Hippocampal formation (tissue), 2 donors: ENCODE measurements at regions not wholly inside any gene's neighbourhood (a gene's known extent, or its start where the extent isn't known, plus 50 kb on each side); places are given as distances from the start of the nearest gene placed in this dataset.

Experiments used
- DNase-seq, 2 donors: peaks; one replicate each; lab custom pipeline; 2025; lab: John Stamatoyannopoulos, UW

DNA sequence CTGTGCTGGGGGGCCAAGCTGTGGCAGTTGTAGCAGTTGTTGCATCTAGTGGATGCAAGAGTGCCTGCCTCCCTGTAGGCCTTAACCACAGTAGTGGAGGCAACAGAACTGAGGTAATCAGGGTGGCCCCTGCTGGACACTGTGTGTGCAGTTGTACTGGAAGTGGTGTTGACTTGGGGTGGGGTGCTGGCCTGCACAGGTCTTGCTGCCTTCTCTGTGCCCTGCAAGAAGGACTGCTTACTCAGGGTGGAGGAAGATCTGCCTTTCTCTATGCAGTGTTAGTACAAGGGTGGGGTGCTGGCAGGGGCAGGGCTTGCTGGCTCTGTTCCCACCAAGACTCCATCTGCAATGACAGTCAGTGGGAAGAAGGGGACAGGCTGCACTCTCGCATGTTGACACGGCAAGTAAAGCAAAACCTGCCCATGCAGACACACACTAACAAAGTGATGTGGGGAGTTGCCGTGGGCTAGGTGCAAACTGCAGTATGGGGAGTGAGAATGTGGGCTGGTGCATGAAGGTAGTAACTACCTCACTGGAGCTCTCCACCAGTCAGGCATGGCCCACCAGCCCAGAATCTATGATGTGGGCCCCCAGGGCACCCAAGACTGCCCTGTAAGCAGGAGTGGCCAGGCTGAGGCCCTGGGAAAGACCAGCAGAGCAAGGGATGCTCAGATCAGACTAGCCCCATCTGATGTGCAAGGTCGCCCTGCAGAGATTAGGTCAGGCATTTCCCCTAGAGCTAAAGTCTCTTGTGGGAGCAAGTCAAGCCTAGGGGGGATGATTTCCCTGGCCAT lies 594.9 kb downstream of the TECRL start:
- no peak for DNase-seq

DNA sequence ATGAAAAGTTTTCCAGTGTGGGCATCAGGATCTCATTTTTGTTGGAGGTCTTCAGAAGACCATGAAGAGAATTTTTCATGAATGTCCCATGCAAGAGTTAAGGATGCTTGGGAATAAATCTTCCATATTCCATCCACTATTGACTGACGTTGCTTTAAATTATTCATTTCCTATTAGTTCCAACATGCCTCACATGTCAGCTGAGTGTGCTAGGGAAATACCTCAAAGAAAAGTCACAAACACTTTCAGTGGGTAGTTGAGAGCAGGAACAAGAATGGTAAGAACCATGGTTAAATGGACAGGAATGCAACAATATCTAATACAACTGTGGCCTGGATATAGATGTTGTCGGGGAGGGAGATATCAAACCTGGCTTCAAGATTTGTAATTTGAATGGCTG lies 610.1 kb downstream of the TECRL start:
- DNase-seq: no peak

DNA sequence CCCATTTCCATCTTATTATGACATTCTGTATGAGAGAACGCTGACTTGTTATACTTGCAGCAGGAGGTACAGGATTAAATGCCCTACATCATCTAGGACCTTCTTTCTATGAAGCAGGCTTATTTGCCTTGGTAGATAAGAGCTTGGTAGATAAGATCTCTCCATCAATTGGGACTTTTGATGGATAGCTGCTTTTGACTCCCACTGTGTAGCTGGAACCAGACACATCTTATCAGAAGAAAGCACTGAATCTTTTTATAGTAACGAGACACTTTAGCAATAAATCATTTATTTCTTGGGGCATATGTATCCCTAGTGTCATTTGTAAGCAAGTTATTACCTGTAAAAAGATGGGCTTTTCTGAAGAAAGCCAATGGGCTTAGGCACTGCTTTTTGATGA lies 613.9 kb downstream of the TECRL start:
- DNase-seq: no peak

DNA sequence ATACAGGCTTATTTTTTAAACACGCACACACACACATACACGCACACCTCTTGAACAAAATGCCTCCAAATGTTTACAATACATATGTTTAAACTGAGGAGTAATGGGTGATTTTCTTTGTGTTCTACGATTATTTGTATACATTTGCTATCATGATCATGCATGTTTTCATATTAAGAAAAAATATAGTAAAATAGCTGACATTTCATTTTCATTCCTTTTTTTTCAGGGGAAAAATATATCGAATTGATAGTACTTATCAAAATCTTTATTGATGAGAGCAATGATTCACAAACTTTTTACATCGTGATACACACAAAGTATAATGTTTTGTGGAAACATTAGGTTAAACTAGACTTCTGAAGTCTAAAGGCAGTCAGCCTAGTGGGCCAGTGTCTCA lies 618.9 kb downstream of the TECRL start:
- DNase-seq: no peak

DNA sequence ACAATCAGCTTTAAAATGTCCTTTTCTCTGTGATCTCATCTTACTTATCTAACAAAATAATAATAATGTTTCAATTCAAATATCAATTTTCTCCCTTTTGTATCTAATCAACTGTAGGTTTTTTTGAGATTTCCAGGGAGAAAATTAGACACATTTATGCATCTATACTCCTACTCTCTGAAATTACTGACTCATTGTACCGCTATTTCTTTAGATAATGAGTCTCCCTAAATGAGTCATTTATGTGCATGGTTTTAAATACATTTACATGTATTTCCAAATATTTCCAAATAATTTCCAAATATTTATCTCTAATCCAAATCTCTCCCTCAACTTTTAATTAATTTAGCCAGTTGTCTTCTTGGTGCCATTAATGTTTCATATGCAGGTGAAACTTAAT lies 621.0 kb downstream of the TECRL start:
- no peak for DNase-seq

DNA sequence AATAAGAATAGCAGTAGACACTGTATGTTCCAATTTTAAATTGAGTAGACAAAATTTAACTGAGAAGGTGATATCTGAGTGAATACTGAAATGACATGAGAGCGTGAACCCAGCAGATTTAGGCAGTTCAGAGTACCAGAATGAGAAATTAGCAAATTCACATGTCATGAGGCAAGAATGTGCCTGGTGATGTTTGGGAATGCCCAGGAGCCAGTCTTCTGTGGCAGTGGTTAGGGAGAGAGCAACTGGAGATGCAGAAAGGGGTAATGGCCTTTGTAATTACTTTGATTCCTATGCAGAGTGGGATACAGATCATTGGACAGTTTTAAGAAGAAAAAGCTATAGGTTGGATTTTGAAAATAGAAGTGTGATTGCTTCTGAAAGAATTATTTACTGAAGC lies 621.9 kb downstream of the TECRL start:
- no peak for DNase-seq

DNA sequence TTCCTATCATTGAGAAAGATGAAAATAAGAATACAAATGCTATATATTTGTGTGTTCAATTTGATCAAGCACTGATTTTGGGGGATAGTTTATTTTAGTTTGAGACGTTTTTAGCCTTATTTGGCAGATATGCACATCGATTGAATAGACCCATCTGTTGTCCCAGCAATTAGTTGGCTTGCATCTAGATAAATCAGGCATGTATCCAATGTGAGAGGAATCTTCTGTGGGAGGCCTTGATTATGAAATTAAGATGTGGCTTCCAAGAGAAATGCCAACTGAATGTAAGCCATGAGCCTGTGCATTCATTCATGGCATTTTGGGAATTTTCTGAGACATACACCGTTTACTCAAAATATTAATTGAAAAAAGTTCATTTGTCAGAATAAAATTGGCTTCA lies 623.1 kb downstream of the TECRL start:
- peak in 1 of 2 donors; percentile 13 for DNase-seq

DNA sequence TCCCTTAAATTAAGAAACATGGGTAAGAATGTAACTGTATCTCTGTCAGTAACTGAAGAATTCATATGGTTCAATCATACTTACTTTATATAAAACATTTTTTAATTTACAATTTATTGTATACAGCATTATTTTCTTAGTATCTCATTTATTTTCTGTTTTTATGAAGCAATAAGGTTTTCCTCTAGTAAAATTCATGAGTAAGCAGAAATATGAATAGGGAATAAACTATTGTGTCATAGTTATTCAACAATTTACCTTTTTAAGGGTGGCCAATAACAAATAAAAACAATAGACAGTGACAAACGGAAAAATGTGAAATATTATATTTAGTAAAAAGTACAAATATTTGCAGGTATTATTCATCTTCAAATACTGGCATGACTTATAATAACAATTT lies 624.4 kb downstream of the TECRL start:
- no peak for DNase-seq

DNA sequence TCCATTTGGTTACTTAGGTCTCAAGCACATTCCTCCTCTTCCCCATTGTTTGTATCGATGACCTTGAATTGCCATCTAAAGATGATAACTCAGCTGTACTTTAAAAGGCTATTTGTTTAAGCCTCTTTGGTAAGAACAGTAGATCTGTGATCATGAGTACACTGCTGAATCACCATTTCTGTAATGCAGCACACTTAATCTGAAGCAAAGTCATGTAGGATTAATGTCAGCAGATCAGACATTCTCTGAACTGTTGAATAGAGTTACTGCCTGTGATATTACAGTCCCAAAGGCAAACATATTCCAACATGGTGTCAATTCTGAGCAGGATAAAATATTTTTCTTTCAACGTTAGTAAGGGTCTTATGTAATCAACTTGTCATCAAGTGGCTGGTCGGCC lies 631.6 kb downstream of the TECRL start:
- DNase-seq: no peak

DNA sequence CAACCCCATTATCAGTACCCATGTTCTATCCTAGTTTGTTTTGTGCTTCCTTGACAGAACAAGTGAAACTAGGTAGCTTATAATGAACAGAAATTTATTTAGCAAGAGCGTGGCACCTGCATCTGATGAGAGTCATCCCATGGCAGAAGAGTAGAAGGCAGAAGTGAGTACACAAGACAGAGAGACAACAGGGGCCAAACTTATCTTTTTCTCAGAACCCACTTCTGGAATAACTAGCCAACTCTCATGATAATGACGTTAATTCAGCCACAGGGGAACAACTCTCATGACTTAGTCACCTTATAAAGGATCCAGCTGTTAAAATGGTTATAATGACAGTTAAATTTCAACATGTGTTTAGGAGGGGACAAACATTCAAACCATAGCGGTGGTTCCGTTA lies 644.9 kb downstream of the TECRL start:
- DNase-seq: no peak

DNA sequence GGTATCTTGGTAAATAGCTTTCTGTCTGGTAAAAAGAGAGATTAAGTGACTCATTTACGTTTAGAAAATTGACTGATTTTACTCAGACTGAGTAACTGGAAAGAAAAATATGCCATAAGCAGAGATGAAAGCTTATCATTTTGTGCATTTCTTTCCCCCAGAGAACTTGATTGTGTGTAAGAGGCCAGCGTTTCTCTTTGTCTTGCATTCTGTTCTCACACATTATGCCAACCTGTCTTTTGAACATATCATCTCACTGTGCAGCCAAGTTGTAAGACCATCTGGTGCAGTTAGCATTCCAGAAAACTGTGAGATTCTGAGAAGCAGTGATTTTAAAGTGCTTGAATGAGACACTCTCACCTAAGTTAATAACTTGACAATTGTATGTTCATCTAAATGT lies 651.3 kb downstream of the TECRL start:
- no peak for DNase-seq

DNA sequence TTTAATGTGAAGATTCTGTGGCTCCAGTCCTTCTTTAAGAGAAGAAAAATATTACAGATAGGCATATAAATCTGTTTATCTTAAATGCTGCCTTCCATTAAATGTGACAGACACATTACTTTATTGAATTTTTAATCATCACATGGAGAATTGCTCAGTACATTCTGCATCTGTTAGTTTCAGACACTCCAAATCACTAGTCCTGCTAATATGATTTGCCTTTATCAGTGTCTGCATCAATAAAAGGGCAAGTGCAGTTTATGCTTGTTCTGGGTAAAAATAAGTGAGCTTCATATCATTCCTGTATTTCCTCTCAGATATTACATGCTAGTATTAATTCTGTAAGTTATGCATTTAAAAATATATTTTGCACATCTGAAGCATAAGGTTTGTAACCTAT lies 666.4 kb downstream of the TECRL start:
- DNase-seq: no peak

DNA sequence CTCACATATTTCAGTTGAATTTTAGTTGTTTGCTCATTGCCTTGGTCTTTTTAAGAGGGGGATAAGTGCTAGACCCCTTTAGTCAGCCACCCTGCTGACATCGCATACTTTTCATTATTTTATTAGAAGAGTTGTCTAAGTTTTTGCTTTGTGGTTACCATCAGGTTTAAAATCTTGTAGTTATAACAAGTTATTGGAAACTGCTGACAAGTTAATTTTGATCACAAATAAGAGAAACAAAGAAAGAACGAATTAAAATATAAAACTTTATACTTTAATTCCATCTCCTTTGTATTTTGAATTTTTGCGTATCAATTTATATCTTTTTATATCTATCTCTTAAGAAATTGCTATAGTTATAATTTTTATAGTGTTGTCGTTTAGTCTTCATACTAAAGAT lies 679.7 kb downstream of the TECRL start:
- no peak for DNase-seq

DNA sequence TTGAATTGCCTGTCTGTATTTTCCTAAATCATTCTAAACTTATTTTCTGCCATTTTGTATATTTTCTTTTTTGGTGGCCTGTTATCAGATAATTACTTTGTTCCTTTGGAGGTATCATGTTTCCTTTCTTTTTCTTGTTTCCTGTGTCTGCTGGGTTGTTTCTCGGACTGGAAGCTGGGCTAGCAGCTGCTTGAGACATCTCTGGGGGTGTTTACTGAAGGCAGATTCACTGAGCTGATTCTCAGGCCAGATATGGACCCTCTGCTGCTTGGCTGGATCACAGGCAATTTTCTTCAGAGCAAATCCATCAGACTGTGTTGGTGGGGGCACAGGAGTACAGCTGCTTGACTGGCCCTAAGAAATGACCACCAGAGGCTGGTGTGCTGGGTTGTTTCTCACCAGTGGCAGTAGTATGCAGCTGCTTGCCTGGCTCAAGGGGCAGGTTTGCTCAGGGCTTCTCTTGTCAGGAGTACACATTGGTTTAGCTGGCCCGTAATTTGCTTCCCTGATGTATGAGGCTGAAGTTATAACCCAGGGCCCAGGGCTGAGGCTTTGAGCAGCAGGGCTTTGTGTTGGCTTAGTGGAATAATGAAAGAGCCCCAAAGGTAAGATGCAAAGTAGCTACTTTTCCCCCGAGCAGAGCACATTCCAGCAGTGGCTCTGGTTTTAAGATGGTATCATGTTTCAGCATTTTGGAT lies 680.6 kb downstream of the TECRL start:
- DNase-seq: no peak

DNA sequence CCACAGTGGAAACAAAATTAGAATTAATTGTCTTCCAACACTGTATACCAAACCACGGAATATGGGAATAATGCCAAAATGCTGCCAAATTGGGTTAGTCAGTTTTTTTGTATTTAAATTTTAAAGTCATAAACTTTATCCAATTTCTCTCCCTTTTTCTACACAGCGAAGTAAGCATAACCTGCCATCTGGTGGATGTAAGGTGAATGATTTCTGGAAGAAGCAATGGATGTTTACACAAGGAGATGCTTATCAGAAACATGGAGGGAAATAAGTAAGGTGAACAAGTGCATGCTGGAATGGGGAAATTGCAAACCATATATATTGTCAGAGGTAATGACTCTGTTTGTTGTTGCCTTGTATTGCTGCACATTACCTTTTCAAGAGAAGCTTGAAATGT lies 691.9 kb downstream of the TECRL start:
- no peak for DNase-seq

DNA sequence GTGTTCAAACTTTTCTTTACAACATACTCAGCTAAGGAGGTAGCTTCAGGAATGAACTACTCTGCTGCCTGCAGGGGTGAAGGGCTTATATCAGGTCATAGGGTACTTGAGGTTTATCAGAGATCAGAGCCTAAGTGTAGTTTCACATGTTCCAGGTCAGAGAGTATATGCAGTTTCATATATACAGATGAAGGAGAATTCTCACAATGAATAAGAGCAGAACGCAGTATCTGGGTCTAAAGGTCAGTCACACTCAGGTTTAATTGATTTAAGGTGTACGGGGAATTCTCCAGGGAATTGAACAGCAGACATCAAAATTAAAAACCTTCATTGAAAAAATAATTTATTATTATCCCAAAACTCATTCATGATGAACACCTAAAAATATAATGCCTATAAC lies 700.6 kb downstream of the TECRL start:
- DNase-seq: no peak

DNA sequence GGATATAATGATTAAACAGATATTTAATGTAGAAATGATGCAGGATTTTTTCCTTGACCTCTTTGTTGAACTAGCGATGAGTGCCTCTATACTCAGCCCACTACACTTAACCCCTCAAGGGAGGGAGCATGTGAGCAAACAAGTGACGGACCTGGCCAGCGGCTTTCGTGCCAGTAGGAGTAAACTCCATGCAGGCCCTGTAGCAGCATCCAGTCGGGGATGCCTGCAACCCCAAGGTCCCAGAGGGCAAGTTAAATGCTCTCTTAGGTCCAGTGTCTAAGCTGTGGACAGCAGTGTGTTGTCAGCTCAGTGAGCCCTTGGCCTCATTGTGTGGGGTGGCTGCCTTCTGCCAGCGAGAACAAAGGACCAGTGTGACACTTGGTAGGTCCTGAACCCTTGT lies 708.7 kb downstream of the TECRL start:
- no peak for DNase-seq

DNA sequence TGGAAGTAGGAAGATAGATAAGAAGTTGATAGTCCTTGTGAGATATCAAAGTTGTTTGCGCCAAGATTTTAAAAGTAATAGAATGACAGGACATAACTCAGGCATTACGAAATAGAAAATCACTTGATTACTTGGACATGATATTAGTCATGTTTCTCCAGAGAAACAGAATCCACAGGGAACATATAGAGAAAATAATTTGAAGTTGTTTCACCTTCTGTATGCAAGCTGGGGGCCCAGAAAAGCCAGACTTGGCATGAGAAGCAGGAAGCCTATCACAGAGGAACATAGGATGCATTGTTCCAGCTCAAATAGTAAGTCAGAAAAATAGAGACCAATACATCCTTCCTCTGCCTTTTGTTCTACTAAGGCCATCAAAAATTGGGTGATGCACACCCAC lies 715.9 kb downstream of the TECRL start:
- DNase-seq: no peak

DNA sequence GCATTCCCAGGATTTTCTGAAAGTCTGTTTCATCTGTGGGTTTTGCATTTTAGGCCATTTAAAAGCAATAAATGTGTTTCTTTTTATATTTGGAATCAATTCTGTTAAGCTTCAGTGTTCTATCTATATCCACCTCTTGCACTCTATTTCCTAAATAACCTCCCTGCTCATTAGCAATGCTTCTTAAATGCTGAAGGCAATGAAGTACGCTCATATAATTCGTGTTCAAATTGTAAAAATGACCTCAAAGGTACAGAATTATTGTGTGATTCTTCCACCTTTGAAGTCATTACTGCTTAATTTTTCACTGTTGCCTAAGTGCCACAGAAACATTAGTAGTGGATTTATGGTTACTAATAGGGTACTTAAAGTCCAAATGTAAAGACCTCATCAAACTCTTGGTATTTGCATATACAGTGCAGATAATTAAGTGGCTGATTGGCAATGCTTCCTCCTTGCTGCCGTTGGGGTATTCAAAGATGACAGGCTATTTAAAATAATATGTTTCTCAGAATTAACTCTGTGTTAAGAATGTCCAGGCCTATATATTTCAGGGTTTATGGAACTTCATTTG lies 730.8 kb downstream of the TECRL start:
- no peak for DNase-seq

DNA sequence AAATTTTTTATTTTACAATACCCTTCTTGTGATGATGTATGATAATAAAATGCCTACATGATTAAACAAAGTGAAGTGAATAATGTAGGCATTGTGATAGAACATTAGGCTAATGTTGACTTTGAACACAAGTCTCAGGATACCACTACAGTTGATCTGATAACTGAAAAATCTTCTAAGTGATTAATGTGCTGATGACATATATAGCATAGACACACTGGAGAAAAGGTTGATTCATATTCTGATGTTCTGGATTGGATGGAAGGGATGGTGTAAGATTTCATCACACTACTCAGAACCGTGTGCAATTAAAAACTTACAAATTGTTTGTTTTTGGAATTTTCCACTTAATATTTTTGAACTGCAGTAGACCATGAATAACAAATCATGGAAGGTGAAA lies 738.5 kb downstream of the TECRL start:
- no peak for DNase-seq

DNA sequence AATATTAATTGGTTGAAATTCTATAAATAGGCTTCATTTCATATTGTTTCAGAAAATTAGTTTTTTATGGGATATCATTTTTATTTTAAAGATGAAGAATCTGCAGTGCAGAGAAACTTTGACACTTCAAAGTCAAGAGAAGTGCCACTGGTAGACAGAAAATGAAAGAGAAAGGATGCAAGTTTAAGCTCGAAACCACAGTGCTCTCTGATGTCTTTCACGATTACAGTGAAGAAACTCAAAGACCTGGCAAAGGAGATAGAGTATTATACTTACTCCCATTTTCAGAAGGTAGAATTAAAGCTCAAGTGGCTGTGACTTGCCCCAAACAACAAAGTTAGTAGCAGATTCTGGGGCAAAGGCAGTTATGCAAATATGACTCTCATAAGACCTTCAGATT lies 745.4 kb downstream of the TECRL start:
- DNase-seq: no peak

DNA sequence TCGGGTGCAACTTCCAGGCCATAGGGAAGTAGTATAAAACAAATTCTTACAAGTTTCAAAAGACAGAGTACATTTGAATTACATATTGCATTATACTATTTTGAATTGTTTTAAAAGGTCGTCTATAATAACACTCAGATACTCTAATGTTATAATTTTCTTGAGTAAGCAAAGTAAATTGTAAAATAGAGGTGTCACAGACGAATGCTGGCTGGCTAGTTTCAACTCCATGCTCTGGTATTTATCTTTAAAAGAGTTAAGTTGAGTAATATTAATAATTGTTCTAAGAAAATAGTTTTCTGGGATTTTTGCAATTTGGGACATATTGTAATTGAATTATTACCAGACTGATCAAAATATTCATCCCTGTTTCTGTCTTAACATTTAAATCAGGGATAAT lies 764.9 kb downstream of the TECRL start:
- no peak for DNase-seq

DNA sequence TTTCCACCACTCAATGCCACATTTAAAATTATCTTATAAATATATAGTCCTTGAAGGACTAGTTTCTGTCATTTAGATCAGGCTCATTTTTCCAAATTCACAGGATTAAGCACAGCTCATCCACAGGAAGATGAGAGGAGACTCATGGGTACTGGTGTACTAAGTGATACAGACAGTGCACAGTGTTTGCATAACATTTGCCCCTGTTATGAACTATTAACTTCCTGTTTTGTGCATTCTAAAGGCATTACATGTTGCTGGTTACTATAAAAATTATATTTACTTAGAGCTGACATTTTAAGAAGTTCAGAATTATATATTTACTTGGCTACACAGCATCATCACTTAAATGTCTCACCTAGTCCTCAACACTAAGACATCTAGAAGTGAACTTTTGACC lies 772.0 kb downstream of the TECRL start:
- DNase-seq: no peak

DNA sequence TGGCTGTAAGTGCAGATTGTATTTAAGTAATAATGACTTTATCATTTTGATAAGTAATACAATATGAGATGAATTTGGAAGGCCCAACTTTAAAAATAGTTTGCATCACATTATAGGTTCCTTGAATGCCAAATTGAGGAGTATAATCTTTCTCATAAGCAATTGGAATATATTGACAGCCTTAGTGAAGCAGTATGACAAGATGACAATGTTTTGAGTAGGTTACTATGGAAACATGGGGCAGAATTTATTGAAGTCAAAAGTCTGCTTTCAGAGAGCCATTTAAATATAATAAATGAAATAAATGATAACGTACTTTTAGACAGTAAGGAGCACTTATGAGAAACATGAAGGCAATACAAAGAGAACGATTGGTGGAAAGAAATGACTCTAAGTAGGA lies 776.4 kb downstream of the TECRL start:
- no peak for DNase-seq
